ENCODE measurements at regions not wholly inside any gene's neighbourhood (a gene's known extent, or its start where the extent isn't known, plus 50 kb on each side); places are given as distances from the start of the nearest gene placed in this dataset.

- FAIRE-seq (no peak), ATAC-seq (no peak), DNase-seq (ENCODE audit: low read depth, low spot score) (no peak)
- no peaks in the 10 kb centered on the region; the same call in 2 of the 3 replicates for H3K9me3 ChIP-seq (replicated peaks; ENCODE audit: control insufficient read depth, insufficient read depth, low read length)
- intact Hi-C loops (cut with micrococcal nuclease; ENCODE audit: unreplicated experiment) = no loop called here
- no peak overlapping the region for H3K4me2 ChIP-seq (ENCODE audit: control insufficient read depth, insufficient read depth)
- RAD21 ChIA-PET (ENCODE audit: unreplicated experiment) = no interaction called here
- no peaks in the 10 kb centered on the region for H3K36me3 ChIP-seq (ENCODE audit: control insufficient read depth in 2 of 2, insufficient read depth in 2 of 2, low read length in 1 of 2)
- no peak overlapping the region for H3K4me3 ChIP-seq
- H4K20me1 ChIP-seq (ENCODE audit: control insufficient read depth, insufficient read depth) = no peaks in the 10 kb centered on the region
- WGBS (ENCODE audit: insufficient coverage, insufficient replicate concordance, low lambda C conversion rate, missing lambda C conversion rate) = 41% methylated on average over 4 of the region's 4 CpGs
- H2AFZ ChIP-seq (ENCODE audit: control insufficient read depth, low read depth, low read length) = no peak overlapping the region
- in situ Hi-C loops (cut with MboI) = no loop called here
- peaks cover 1 to 6% of the 10 kb centered on the region in 2 experiments; a peak in 1 of 4 replicates for H3K27me3 ChIP-seq (replicated peaks in 1 of 2; ENCODE audit: control insufficient read depth in 2 of 2, insufficient read depth in 2 of 2, low read length in 1 of 2)
- SMC1A ChIA-PET (ENCODE audit: uncharacterized antibody, unreplicated experiment) = no interaction called here
- no TSS peak for BruUV-seq (replicated peaks)
- POLR2A ChIA-PET = no interaction called here
- no peaks in the 10 kb centered on the region for H3K79me2 ChIP-seq (ENCODE audit: control insufficient read depth, insufficient read depth, low read length)
- no peak overlapping the region for H3K27ac ChIP-seq (ENCODE audit: control insufficient read depth, insufficient read depth)
- H3K9ac ChIP-seq (ENCODE audit: control insufficient read depth, insufficient read depth, low read length) = no peak overlapping the region
- no peaks in the 10 kb centered on the region for H3K4me1 ChIP-seq (ENCODE audit: control insufficient read depth, insufficient read depth, low read length)
- CTCF ChIA-PET = no interaction called here
- no peak for TF ChIP-seq ZZZ3 (IDR thresholded peaks at IDR 0.05; ENCODE audit: control insufficient read depth, insufficient read length, low read depth)
- no peak for TF ChIP-seq CBX3 (IDR thresholded peaks at IDR 0.05; ENCODE audit: borderline replicate concordance, low read depth)
- no peak for TF ChIP-seq KDM1A (IDR thresholded peaks at IDR 0.05; ENCODE audit: borderline replicate concordance)
- TF ChIP-seq IRF4 (IDR thresholded peaks at IDR 0.05; ENCODE audit: low read depth, low read length) = no peak
- TF ChIP-seq ZSCAN29 (IDR thresholded peaks at IDR 0.05) = no peak
- no peak for TF ChIP-seq E2F8 (IDR thresholded peaks at IDR 0.05; ENCODE audit: low read depth, partially characterized antibody)
- no peak for TF ChIP-seq PRDM15 (CRISPR knock-in tag; IDR thresholded peaks at IDR 0.05)
- TF ChIP-seq ZNF384 (IDR thresholded peaks at IDR 0.05; ENCODE audit: borderline replicate concordance, low read depth, low read length) = no peak
- TF ChIP-seq RAD21 (IDR thresholded peaks at IDR 0.05; ENCODE audit: insufficient read depth, low read depth, low read length) = no peak
- no peak for TF ChIP-seq IRF3 (IDR thresholded peaks at IDR 0.05)
- TF ChIP-seq NKRF (conservative IDR thresholded peaks at IDR 0.05) = no peak
- TF ChIP-seq CBX5 (IDR thresholded peaks at IDR 0.05; ENCODE audit: low read depth) = no peak
- TF ChIP-seq POLR2AphosphoS2 (IDR thresholded peaks at IDR 0.05; ENCODE audit: low read depth, low read length) = no peak
- TF ChIP-seq SMC3 (IDR thresholded peaks at IDR 0.05; ENCODE audit: borderline replicate concordance, low read length) = no peak
- no peak for TF ChIP-seq NR2C1 (IDR thresholded peaks at IDR 0.05)
- no peak for TF ChIP-seq CHD4 (IDR thresholded peaks at IDR 0.05)
- no peak for TF ChIP-seq DPF2 (IDR thresholded peaks at IDR 0.05)
- no peak for TF ChIP-seq BCL11A (IDR thresholded peaks at IDR 0.05; ENCODE audit: low read depth, low read length)
Measured at GRCh38 chr10:75287697-75288096, 51.9 kb upstream of the COMTD1 start.

All from GM12878 (cell line).